Panc1 (cell line): ENCODE measurements at regions not wholly inside any gene's neighbourhood (a gene's known extent, or its start where the extent isn't known, plus 50 kb on each side); places are given as distances from the start of the nearest gene placed in this dataset.

Experiments used
- ATAC-seq: fragments of 200-7000 bp; cut with Tn5 transposase; 2 replicates; pipeline ENCODE4 v1.9.1; 2020; ENCODE audit warnings: mild to moderate bottlenecking, moderate library complexity
- BruUV-seq: library from RNA; stranded (reverse); fragments of 400-500 nt; replicated peaks from 2 replicates; lab custom pipeline; 2021; lab: Mats Ljungman, UMichigan
- CTCF ChIA-PET: fragments of 300-600 bp; sonication (Branson Sonifier 250); formaldehyde crosslinking; loops from one replicate; lab custom pipeline; 2022; ENCODE audit warnings: antibody characterized with exemption; lab: Charles Lee
- POLR2A ChIA-PET: fragments of 300-600 bp; sonication (Branson Sonifier 250); formaldehyde crosslinking; loops from one replicate; lab custom pipeline; 2022; ENCODE audit warnings: antibody characterized with exemption; lab: Charles Lee
- DNase-seq: peaks from one replicate; pipeline ENCODE4 v3.0.0-alpha.2; 2010; ENCODE audit warnings: low read depth, low spot score
- H3K27ac ChIP-seq: 2 replicates; pipeline ENCODE4 v1.5.1; 2011; ENCODE audit warnings: mild to moderate bottlenecking, low read length, inconsistent platforms
- H3K27me3 ChIP-seq: fragments of 200-500 bp; sonication (Bioruptor generic); 2 replicates; pipeline ENCODE4 v1.6.0; 2014; ENCODE audit warnings: low read length, inconsistent platforms; ENCODE audit not compliant: control insufficient read depth, insufficient read depth
- H3K36me3 ChIP-seq: fragments of 200-500 bp; sonication (Bioruptor generic); 2 replicates; pipeline ENCODE4 v1.5.1; 2014; ENCODE audit warnings: inconsistent platforms, mild to moderate bottlenecking, low read length, moderate library complexity; ENCODE audit not compliant: control insufficient read depth, insufficient read depth
- H3K4me1 ChIP-seq: 2 replicates; pipeline ENCODE4 v1.5.1; 2011; ENCODE audit warnings: inconsistent platforms, mild to moderate bottlenecking, low read length, moderate library complexity; ENCODE audit not compliant: control insufficient read depth, insufficient read depth
- H3K4me3 ChIP-seq, 2 experiments: 2 replicates each; pipeline ENCODE4 v1.5.1; 2011 to 2012; ENCODE audit warnings: low read depth in 2 of 2, low read length in 2 of 2, mild to moderate bottlenecking in 2 of 2, inconsistent platforms in 1 of 2, moderate library complexity in 1 of 2
- H3K9me3 ChIP-seq: fragments of 200-500 bp; sonication (Bioruptor generic); 2 replicates; pipeline ENCODE4 v1.5.1; 2014; ENCODE audit warnings: low read depth, mild to moderate bottlenecking, inconsistent platforms, low read length, moderate library complexity; ENCODE audit not compliant: control insufficient read depth, insufficient read depth
- POLR2AphosphoS5 ChIP-seq: IDR thresholded peaks from 2 replicates; pipeline ENCODE4 v1.6.1; 2012; ENCODE audit warnings: mild to moderate bottlenecking, low read depth, low read length, moderate library complexity
- SIN3A ChIP-seq: IDR thresholded peaks from 2 replicates; pipeline ENCODE4 v1.6.1; 2012; ENCODE audit warnings: low read depth, mild to moderate bottlenecking, low read length, moderate library complexity, borderline replicate concordance; ENCODE audit not compliant: insufficient read depth
- TCF7L2 ChIP-seq: IDR thresholded peaks from 2 replicates; pipeline ENCODE4 v1.6.1; 2011; ENCODE audit warnings: mild to moderate bottlenecking, low read depth, low read length, inconsistent platforms
- in situ Hi-C: cut with HindIII; loops from 2 replicates; pipeline ENCODE4 v1.10.0; 2016; ENCODE audit warnings: low sequenced_read_pairs, low pct_unique_long_range_greater_than_20kb
- intact Hi-C: fragments of 100-400 bp; cut with micrococcal nuclease; formaldehyde crosslinking; loops from one replicate; pipeline ENCODE4 v1.10.0; 2022; ENCODE audit not compliant: unreplicated experiment
- TF ChIP-seq, protein P1 (sequence below), 2 experiments: IDR thresholded peaks; 2 replicates each; pipeline ENCODE4 v1.6.1; 2011 to 2012; ENCODE audit warnings: low read depth in 2 of 2, control low read depth in 1 of 2, low read length in 1 of 2, mild to moderate bottlenecking in 1 of 2, moderate library complexity in 1 of 2; ENCODE audit not compliant: insufficient read depth in 1 of 2
- TF ChIP-seq, protein P2 (sequence below): fragments of 450-650 bp; IDR thresholded peaks from 2 replicates; pipeline ENCODE4 v1.5.1; 2017; ENCODE audit warnings: mild to moderate bottlenecking

DNA sequence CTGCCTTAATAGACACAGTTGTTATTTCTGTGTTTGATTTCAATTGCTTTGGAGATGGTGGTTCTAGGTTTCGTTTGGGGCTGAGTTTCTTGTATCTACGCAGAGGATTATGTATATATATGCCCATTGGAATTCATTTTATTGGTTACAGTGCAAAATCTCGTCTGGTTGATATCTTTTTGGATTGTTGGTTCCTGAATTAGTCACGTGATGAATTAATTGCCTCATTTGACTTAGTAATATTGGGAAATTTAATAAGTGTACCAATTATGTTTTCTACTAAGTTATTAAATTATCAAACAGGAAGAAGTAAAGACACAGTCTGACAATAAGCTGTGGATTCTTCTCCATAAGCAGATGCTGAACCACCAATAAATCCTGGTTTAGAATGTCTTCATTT is 467.9 kb upstream of the TENM3 start:
- H3K9me3 ChIP-seq = no peaks in the 10 kb centered on the region
- H3K4me3 ChIP-seq = no peak overlapping the region
- H3K36me3 ChIP-seq = no peaks in the 10 kb centered on the region
- intact Hi-C loops (no loop called here), in situ Hi-C loops (no loop called here)
- no peak overlapping the region for H3K27ac ChIP-seq
- H3K4me1 ChIP-seq = no peaks in the 10 kb centered on the region
- no TSS peak for BruUV-seq
- ATAC-seq = no peak
- H3K27me3 ChIP-seq = no peaks in the 10 kb centered on the region
- DNase-seq = no peak
- ChIA-PET CTCF (no interaction called here), POLR2A (no interaction called here)
- TF ChIP-seq TCF7L2 = no peak

DNA sequence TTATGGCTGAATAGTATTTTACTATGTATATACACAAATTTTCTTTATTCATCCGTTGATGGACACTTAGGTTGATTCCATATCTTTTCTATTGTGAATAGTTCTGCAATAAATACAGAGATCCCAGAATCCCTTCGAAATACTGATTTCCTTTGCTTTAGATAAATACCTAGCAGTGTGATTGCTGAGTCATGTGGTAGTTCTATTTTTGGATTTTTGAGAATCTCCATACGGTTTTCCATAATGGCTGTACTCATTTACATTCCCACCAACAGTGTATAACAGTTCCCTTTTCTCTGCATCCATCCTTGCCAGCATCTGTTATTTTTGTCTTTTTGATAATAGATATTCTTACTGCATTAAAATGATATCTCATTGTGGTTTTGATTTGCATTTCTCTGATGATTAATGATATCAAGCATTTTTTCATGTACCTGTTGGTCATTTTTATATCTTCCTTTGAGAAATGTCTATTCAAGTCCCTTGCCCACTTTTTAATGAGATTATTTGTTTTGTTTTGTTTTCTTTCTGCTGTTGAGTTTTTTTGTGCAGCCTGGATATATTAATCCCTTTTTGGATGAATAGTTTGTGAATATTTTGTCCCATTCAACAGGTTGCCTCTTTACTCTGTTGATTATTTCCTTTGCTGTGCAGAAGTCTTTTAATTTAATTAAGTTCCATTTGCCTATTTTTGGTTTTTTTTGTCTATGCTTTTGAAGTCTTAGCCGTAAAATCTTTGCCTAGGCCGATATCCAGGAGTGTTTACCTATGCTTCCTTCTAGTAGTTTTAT is 466.7 kb upstream of the TENM3 start:
- intact Hi-C loops = no loop called here
- no peak overlapping the region for H3K27ac ChIP-seq
- POLR2A ChIA-PET = no interaction called here

DNA sequence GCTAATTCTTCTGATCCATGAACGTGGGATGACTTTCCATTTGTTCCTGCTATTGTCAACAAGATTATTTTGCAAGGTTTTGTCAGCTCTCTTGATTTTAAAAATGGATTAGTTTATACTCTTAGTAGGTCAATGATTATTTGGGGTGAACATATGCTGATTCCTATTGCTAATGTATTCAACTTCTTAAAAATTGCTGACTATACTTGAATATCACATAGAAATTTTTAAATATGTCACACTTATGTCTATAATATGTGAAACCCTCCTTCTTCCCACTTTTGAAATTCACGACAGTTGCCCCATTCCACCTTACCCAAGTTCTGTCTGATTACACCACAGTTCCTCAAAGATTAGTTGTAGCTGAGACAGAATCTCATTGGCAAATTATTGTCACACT is 465.7 kb upstream of the TENM3 start:
- ChIA-PET CTCF (no interaction called here), POLR2A (no interaction called here)
- H3K4me1 ChIP-seq = no peaks in the 10 kb centered on the region
- H3K9me3 ChIP-seq = no peaks in the 10 kb centered on the region
- BruUV-seq = no TSS peak
- TF ChIP-seq, protein P1, sequence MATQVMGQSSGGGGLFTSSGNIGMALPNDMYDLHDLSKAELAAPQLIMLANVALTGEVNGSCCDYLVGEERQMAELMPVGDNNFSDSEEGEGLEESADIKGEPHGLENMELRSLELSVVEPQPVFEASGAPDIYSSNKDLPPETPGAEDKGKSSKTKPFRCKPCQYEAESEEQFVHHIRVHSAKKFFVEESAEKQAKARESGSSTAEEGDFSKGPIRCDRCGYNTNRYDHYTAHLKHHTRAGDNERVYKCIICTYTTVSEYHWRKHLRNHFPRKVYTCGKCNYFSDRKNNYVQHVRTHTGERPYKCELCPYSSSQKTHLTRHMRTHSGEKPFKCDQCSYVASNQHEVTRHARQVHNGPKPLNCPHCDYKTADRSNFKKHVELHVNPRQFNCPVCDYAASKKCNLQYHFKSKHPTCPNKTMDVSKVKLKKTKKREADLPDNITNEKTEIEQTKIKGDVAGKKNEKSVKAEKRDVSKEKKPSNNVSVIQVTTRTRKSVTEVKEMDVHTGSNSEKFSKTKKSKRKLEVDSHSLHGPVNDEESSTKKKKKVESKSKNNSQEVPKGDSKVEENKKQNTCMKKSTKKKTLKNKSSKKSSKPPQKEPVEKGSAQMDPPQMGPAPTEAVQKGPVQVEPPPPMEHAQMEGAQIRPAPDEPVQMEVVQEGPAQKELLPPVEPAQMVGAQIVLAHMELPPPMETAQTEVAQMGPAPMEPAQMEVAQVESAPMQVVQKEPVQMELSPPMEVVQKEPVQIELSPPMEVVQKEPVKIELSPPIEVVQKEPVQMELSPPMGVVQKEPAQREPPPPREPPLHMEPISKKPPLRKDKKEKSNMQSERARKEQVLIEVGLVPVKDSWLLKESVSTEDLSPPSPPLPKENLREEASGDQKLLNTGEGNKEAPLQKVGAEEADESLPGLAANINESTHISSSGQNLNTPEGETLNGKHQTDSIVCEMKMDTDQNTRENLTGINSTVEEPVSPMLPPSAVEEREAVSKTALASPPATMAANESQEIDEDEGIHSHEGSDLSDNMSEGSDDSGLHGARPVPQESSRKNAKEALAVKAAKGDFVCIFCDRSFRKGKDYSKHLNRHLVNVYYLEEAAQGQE (IDR thresholded peaks at IDR 0.05; ENCODE audit: insufficient read depth in 1 of 2, low read depth in 2 of 2, low read length in 1 of 2) = no peak
- DNase-seq = no peak
- in situ Hi-C loops (no loop called here), intact Hi-C loops (no loop called here)
- no peak for ATAC-seq
- H3K27ac ChIP-seq = no peak overlapping the region
- no peaks in the 10 kb centered on the region for H3K27me3 ChIP-seq
- no peak overlapping the region for H3K4me3 ChIP-seq
- H3K36me3 ChIP-seq = no peaks in the 10 kb centered on the region

More for the DNA sequence above, 466.7 kb upstream of the TENM3 start:
- H3K36me3 ChIP-seq = no peaks in the 10 kb centered on the region
- BruUV-seq = no TSS peak
- DNase-seq = no peak
- H3K9me3 ChIP-seq = no peaks in the 10 kb centered on the region
- no peaks in the 10 kb centered on the region for H3K4me1 ChIP-seq
- TF ChIP-seq SIN3A = no peak
- H3K4me3 ChIP-seq = no peak overlapping the region
- CTCF ChIA-PET = no interaction called here
- in situ Hi-C loops = no loop called here
- ATAC-seq = no peak
- no peaks in the 10 kb centered on the region for H3K27me3 ChIP-seq

DNA sequence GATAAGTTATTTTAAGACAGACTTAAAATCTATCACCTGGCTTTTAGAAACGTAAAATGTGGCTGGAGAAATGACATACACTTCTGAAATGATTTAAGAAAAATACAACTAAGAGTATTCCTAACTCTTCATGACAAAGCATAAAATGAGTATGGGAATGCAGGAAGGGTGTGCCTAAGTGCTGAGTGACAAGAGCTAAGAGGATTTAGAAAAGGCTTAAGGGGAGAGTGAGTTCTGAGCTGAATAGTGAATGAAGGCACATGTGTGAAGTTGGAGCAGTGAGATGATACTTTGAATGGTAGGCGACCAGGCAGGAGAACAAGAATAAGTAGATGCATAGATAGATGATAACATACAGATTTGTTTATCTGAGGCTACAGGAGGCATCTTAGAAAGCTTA is 458.3 kb upstream of the TENM3 start:
- no peak for DNase-seq
- intact Hi-C loops (no loop called here), in situ Hi-C loops (no loop called here)
- Histone ChIP-seq H3K9me3 (no peaks in the 10 kb centered on the region), H3K4me1 (no peaks in the 10 kb centered on the region), H3K27ac (no peak overlapping the region), H3K27me3 (no peaks in the 10 kb centered on the region), H3K36me3 (no peaks in the 10 kb centered on the region), H3K4me3 (no peak overlapping the region)
- CTCF ChIA-PET = no interaction called here
- POLR2A ChIA-PET = no interaction called here
- BruUV-seq = no TSS peak
- TF ChIP-seq POLR2AphosphoS5 (no peak), TCF7L2 (no peak), SIN3A (no peak)
- TF ChIP-seq, protein P1 (IDR thresholded peaks at IDR 0.05; ENCODE audit: insufficient read depth in 1 of 2, low read depth in 2 of 2, low read length in 1 of 2) = no peak
- TF ChIP-seq, protein P2, sequence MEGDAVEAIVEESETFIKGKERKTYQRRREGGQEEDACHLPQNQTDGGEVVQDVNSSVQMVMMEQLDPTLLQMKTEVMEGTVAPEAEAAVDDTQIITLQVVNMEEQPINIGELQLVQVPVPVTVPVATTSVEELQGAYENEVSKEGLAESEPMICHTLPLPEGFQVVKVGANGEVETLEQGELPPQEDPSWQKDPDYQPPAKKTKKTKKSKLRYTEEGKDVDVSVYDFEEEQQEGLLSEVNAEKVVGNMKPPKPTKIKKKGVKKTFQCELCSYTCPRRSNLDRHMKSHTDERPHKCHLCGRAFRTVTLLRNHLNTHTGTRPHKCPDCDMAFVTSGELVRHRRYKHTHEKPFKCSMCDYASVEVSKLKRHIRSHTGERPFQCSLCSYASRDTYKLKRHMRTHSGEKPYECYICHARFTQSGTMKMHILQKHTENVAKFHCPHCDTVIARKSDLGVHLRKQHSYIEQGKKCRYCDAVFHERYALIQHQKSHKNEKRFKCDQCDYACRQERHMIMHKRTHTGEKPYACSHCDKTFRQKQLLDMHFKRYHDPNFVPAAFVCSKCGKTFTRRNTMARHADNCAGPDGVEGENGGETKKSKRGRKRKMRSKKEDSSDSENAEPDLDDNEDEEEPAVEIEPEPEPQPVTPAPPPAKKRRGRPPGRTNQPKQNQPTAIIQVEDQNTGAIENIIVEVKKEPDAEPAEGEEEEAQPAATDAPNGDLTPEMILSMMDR = no peak
- no peak for ATAC-seq
